ENCODE measurements at regions not wholly inside any gene's neighbourhood (a gene's known extent, or its start where the extent isn't known, plus 50 kb on each side); places are given as distances from the start of the nearest gene placed in this dataset.
A peak's percentile ranks its signal among the peaks of the same experiment; 100 is the strongest.

DNA sequence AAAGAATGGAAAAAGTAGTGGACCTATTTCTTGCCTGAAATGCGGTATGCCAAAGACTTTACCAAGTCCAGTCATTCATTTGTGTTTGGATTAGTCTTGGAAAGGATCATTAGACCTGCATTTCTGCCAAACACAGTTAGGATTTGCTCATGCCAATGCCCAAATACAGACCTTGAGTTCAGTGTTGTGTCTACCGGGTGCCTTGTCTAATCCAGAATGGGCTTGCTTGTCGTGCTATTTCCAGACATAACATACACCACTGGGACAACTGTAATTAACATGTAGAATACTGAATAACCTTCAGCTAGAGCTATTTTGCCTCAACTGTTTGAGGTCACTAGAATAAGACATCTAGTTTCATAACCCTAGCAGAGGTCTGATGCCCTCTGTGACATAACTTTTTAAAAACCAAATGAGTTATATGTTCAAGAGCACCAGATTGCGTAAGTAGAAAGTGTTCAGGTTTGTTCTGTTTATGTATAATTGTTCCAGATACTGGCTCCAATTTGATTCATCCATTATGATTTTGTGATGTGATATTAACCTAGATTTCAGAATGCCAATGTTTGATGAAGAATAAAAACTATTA is 145.3 kb upstream of the DPH6 start:
- TF ChIP-seq EP300 (IDR thresholded peaks at IDR 0.05): no peak
- peak in 1 of 2 donors; percentile 0 for TF ChIP-seq POLR2AphosphoS5 (IDR thresholded peaks at IDR 0.05)
- no peak for TF ChIP-seq POLR2A (IDR thresholded peaks at IDR 0.05; ENCODE audit: low read depth)

Measured in esophagus muscularis mucosa (tissue), 3 donors.